ENCODE measurements at regions not wholly inside any gene's neighbourhood (a gene's known extent, or its start where the extent isn't known, plus 50 kb on each side); places are given as distances from the start of the nearest gene placed in this dataset.

GRCh38 chr12:13887779-13888388 lies 93.5 kb downstream of the GRIN2B start:
- TF ChIP-seq REST (IDR thresholded peaks at IDR 0.05; ENCODE audit: insufficient read depth in 1 of 2, low read depth in 2 of 2, low read length in 1 of 2) (no peak), CTCF (IDR thresholded peaks at IDR 0.05) (no peak)

All from Panc1 (cell line).